ENCODE measurements at regions not wholly inside any gene's neighbourhood (a gene's known extent, or its start where the extent isn't known, plus 50 kb on each side); places are given as distances from the start of the nearest gene placed in this dataset.
A peak's percentile ranks its signal among the peaks of the same experiment; 100 is the strongest.

GRCh38 chr7:53988376-53988775 is 553.8 kb upstream of the VSTM2A start:
- POLR2A ChIA-PET: no interaction called here
- 2% methylated on average over 2 of the region's 2 CpGs for WGBS (ENCODE audit: missing lambda C conversion rate)
- H3K9me3 ChIP-seq: no peaks in the 10 kb centered on the region
- H3K4me1 ChIP-seq: no peaks in the 10 kb centered on the region
- FAIRE-seq (no peak), ATAC-seq (no peak), DNase-seq (ENCODE audit: low read depth in 1 of 2, low spot score in 1 of 2) (no peak)
- H3K4me2 ChIP-seq: no peak overlapping the region
- H3K27ac ChIP-seq: no peak overlapping the region
- no peak for TF ChIP-seq EP300 (IDR thresholded peaks at IDR 0.05)
- peak in 1 of 2 experiments; percentile 21; a peak in 1 of 4 replicates for TF ChIP-seq CEBPB (IDR thresholded peaks at IDR 0.05)
- CTCF ChIA-PET: no interaction called here
- H3K4me3 ChIP-seq: no peak overlapping the region

GRCh38 chr7:53993224-53993623 is 549.0 kb upstream of the VSTM2A start:
- H3K4me1 ChIP-seq: no peaks in the 10 kb centered on the region
- no peaks in the 10 kb centered on the region for H3K9me3 ChIP-seq
- H3K4me2 ChIP-seq: no peak overlapping the region
- TF ChIP-seq RFX5 (IDR thresholded peaks at IDR 0.05) (no peak), ATOH8 (CRISPR knock-in tag; IDR thresholded peaks at IDR 0.05; ENCODE audit: low read depth) (no peak), CHD4 (IDR thresholded peaks at IDR 0.05; ENCODE audit: borderline replicate concordance) (no peak), FOSB (CRISPR knock-in tag; IDR thresholded peaks at IDR 0.05) (no peak), USF2 (IDR thresholded peaks at IDR 0.05) (no peak), PHF8 (IDR thresholded peaks at IDR 0.05; ENCODE audit: borderline replicate concordance, low read depth) (no peak), TP53 (CRISPR knock-in tag; IDR thresholded peaks at IDR 0.05) (no peak), ZC3H11A (IDR thresholded peaks at IDR 0.05) (no peak), KDM1A (IDR thresholded peaks at IDR 0.05; ENCODE audit: low read depth) (no peak), EP300 (IDR thresholded peaks at IDR 0.05) (no peak), EHF (CRISPR knock-in tag; IDR thresholded peaks at IDR 0.05) (no peak), E2F6 (IDR thresholded peaks at IDR 0.05; ENCODE audit: borderline replicate concordance, low read depth) (no peak), HOXA7 (CRISPR knock-in tag; IDR thresholded peaks at IDR 0.05) (no peak), RAD21 (conservative IDR thresholded peaks at IDR 0.05 in 1 of 2, IDR thresholded peaks at IDR 0.05 in 1 of 2) (no peak), NR3C1 (IDR thresholded peaks at IDR 0.05) (no peak), GATA3 (IDR thresholded peaks at IDR 0.05; ENCODE audit: borderline replicate concordance) (no peak), REST (IDR thresholded peaks at IDR 0.05) (no peak), FOSL2 (IDR thresholded peaks at IDR 0.05) (no peak), FOSL2 (CRISPR knock-in tag; IDR thresholded peaks at IDR 0.05) (no peak), MAX (IDR thresholded peaks at IDR 0.05) (no peak), HDAC2 (IDR thresholded peaks at IDR 0.05) (no peak)
- CTCF ChIA-PET: no interaction called here
- WGBS (ENCODE audit: missing lambda C conversion rate): 0% methylated on average over 3 of the region's 3 CpGs
- no peak for DNase-seq (ENCODE audit: low read depth in 1 of 2, low spot score in 1 of 2)
- H3K27ac ChIP-seq: no peak overlapping the region
- no peak for FAIRE-seq
- POLR2A ChIA-PET: no interaction called here
- ATAC-seq: no peak
- H3K4me3 ChIP-seq: no peak overlapping the region
